ENCODE measurements at regions not wholly inside any gene's neighbourhood (a gene's known extent, or its start where the extent isn't known, plus 50 kb on each side); places are given as distances from the start of the nearest gene placed in this dataset.

- TF ChIP-seq ZHX1 (conservative IDR thresholded peaks at IDR 0.05; ENCODE audit: low read length), result no peak
- no peak for TF ChIP-seq ATF6 (CRISPR knock-in tag; IDR thresholded peaks at IDR 0.05)
Measured at GRCh38 chr4:147396105-147396504, 84.8 kb upstream of the EDNRA start.
